WI38 (cell line): ENCODE measurements at regions not wholly inside any gene's neighbourhood (a gene's known extent, or its start where the extent isn't known, plus 50 kb on each side); places are given as distances from the start of the nearest gene placed in this dataset.

Experiments used
- H3K4me3 ChIP-seq: 2 replicates; pipeline ENCODE4 v1.5.1; 2011; ENCODE audit warnings: low read depth, mild to moderate bottlenecking, control low read depth, low read length
- CTCF ChIP-seq: IDR thresholded peaks from 2 replicates; pipeline ENCODE4 v1.5.1; 2012; ENCODE audit warnings: low read depth, mild to moderate bottlenecking, control low read depth, low read length

- no peak overlapping the region for H3K4me3 ChIP-seq
- no peak for TF ChIP-seq CTCF
Observed at GRCh38 chr2:240252872-240253511, 112.5 kb upstream of the OTOS start.

GRCh38 chr2:240253583-240254145 is 113.2 kb upstream of the OTOS start:
- no peak for TF ChIP-seq CTCF

GRCh38 chr2:240254337-240255164 is 114.1 kb upstream of the OTOS start:
- no peak overlapping the region for H3K4me3 ChIP-seq
- no peak for TF ChIP-seq CTCF

More at GRCh38 chr2:240253583-240254145, 113.2 kb upstream of the OTOS start:
- no peak overlapping the region for H3K4me3 ChIP-seq

- TF ChIP-seq CTCF = no peak
- no peak overlapping the region for H3K4me3 ChIP-seq
Observed at GRCh38 chr2:240255165-240255491, 114.7 kb upstream of the OTOS start.

GRCh38 chr2:240255811-240256703 is 115.6 kb upstream of the OTOS start:
- no peak overlapping the region for H3K4me3 ChIP-seq
- no peak for TF ChIP-seq CTCF

- H3K4me3 ChIP-seq = no peak overlapping the region
- TF ChIP-seq CTCF = no peak
Observed at GRCh38 chr2:240256704-240257637, 116.5 kb upstream of the OTOS start.
